ENCODE measurements at regions not wholly inside any gene's neighbourhood (a gene's known extent, or its start where the extent isn't known, plus 50 kb on each side); places are given as distances from the start of the nearest gene placed in this dataset.

DNA sequence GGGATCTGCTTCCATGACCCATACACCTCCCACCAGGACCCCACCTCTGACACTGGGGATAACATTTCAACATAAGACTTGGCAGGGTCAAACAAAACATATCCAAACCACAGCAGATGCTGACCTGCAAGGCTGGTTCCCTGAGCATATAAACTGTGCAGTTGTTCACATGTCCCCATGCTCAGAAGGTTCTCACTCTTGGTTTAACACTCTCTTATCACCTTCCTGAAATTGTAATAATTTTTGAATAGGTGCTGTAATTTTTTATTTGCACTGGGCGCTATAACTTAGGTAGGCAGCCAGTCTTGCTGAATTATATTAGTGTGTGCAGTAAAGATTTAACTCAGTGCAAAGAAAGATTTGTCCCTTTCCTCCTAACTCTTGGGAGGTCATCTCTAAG lies 824.8 kb upstream of the SOX9 start:
- Mint-ChIP-seq H3K4me1 (no peaks in the 10 kb centered on the region), H3K36me3 (no peaks in the 10 kb centered on the region), H3K9me3 (peaks cover 3 to 20% (median 7%) of the 10 kb centered on the region in 7 donors), H3K27ac (no peak overlapping the region), H3K27me3 (no peaks in the 10 kb centered on the region), H3K4me3 (no peak overlapping the region)
- no peaks in the 10 kb centered on the region for H3K4me1 ChIP-seq (ENCODE audit: control insufficient read depth, insufficient read depth, low read length, poor library complexity, severe bottlenecking)
- no peaks in the 10 kb centered on the region for H3K36me3 ChIP-seq (ENCODE audit: control insufficient read depth, insufficient read depth, low read length)
- no peaks in the 10 kb centered on the region for H3K9me3 ChIP-seq (ENCODE audit: control insufficient read depth in 2 of 2, low read length in 2 of 2)
- no peak for DNase-seq
- no peak overlapping the region for H3K27ac ChIP-seq (ENCODE audit: insufficient read depth, low read length, poor library complexity, severe bottlenecking)
- no peak for ATAC-seq (ENCODE audit: low read depth in 2 of 2)
- H3K4me3 ChIP-seq (ENCODE audit: low read depth, low read length) = no peak overlapping the region
- H3K27me3 ChIP-seq (ENCODE audit: control insufficient read depth, insufficient read depth, low read length) = no peaks in the 10 kb centered on the region

DNA sequence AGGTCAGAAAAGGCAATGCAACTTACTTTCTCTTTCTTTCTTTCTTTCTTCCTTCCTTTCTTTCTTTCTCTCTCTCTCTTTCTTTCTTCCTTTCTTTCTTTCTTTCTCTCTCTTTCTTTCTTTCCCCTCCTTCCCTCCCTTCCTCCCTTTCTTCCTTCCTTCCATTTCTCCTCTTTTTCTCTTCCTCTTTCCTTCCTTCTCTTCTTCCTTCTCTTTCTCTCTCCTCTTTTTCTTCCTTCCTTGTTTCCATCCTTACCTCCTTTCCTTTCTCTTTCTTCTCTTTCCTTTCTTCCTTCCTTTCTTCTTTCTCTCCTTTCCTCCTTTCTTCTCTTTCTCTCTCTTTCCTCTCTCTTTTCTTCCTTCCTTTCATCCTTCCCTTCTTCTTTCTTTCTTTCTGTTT lies 819.8 kb upstream of the SOX9 start:
- Mint-ChIP-seq H3K9me3 (peaks cover 3 to 18% (median 12%) of the 10 kb centered on the region in 7 donors), H3K27ac (no peak overlapping the region), H3K27me3 (no peaks in the 10 kb centered on the region), H3K4me3 (no peak overlapping the region), H3K4me1 (no peaks in the 10 kb centered on the region), H3K36me3 (no peaks in the 10 kb centered on the region)
- H3K27ac ChIP-seq (ENCODE audit: insufficient read depth, low read length, poor library complexity, severe bottlenecking) = no peak overlapping the region
- no peaks in the 10 kb centered on the region for H3K4me1 ChIP-seq (ENCODE audit: control insufficient read depth, insufficient read depth, low read length, poor library complexity, severe bottlenecking)
- no peaks in the 10 kb centered on the region for H3K9me3 ChIP-seq (ENCODE audit: control insufficient read depth in 2 of 2, low read length in 2 of 2)
- no peaks in the 10 kb centered on the region for H3K36me3 ChIP-seq (ENCODE audit: control insufficient read depth, insufficient read depth, low read length)
- no peaks in the 10 kb centered on the region for H3K27me3 ChIP-seq (ENCODE audit: control insufficient read depth, insufficient read depth, low read length)
- DNase-seq (no peak), ATAC-seq (ENCODE audit: low read depth in 2 of 2) (no peak)
- no peak overlapping the region for H3K4me3 ChIP-seq (ENCODE audit: low read depth, low read length)

- no peak overlapping the region for H3K4me3 Mint-ChIP-seq
- H3K36me3 Mint-ChIP-seq = no peaks in the 10 kb centered on the region
- H3K4me1 Mint-ChIP-seq = no peaks in the 10 kb centered on the region
- no peak overlapping the region for H3K27ac Mint-ChIP-seq
- no peaks in the 10 kb centered on the region for H3K27me3 Mint-ChIP-seq
- no peaks in the 10 kb centered on the region for H3K4me1 ChIP-seq (ENCODE audit: control insufficient read depth, insufficient read depth, low read length, poor library complexity, severe bottlenecking)
- ATAC-seq (ENCODE audit: low read depth in 2 of 2) (no peak), DNase-seq (no peak)
- no peaks in the 10 kb centered on the region for H3K36me3 ChIP-seq (ENCODE audit: control insufficient read depth, insufficient read depth, low read length)
- no peak overlapping the region for H3K27ac ChIP-seq (ENCODE audit: insufficient read depth, low read length, poor library complexity, severe bottlenecking)
- H3K9me3 ChIP-seq (ENCODE audit: control insufficient read depth in 2 of 2, low read length in 2 of 2) = no peaks in the 10 kb centered on the region
- no peak overlapping the region for H3K4me3 ChIP-seq (ENCODE audit: low read depth, low read length)
- H3K9me3 Mint-ChIP-seq = peaks cover 2 to 27% (median 16%) of the 10 kb centered on the region in 7 donors
- H3K27me3 ChIP-seq (ENCODE audit: control insufficient read depth, insufficient read depth, low read length) = no peaks in the 10 kb centered on the region
These were observed 817.9 kb upstream of the SOX9 start for GRCh38 chr17:71302721-71303549.

- no peaks in the 10 kb centered on the region for H3K27me3 Mint-ChIP-seq
- H3K4me1 ChIP-seq (ENCODE audit: control insufficient read depth, insufficient read depth, low read length, poor library complexity, severe bottlenecking) = no peaks in the 10 kb centered on the region
- H3K4me1 Mint-ChIP-seq = no peaks in the 10 kb centered on the region
- H3K27ac ChIP-seq (ENCODE audit: insufficient read depth, low read length, poor library complexity, severe bottlenecking) = no peak overlapping the region
- H3K9me3 ChIP-seq (ENCODE audit: control insufficient read depth in 2 of 2, low read length in 2 of 2) = no peaks in the 10 kb centered on the region
- H3K9me3 Mint-ChIP-seq = peaks cover 0 to 29% (median 14%) of the 10 kb centered on the region in 7 donors
- no peak overlapping the region for H3K4me3 ChIP-seq (ENCODE audit: low read depth, low read length)
- H3K27ac Mint-ChIP-seq = no peak overlapping the region
- no peaks in the 10 kb centered on the region for H3K36me3 ChIP-seq (ENCODE audit: control insufficient read depth, insufficient read depth, low read length)
- H3K27me3 ChIP-seq (ENCODE audit: control insufficient read depth, insufficient read depth, low read length) = no peaks in the 10 kb centered on the region
- no peaks in the 10 kb centered on the region for H3K36me3 Mint-ChIP-seq
- ATAC-seq (ENCODE audit: low read depth in 2 of 2) = no peak
- no peak for DNase-seq
- no peak overlapping the region for H3K4me3 Mint-ChIP-seq
These were observed 816.2 kb upstream of the SOX9 start for GRCh38 chr17:71304498-71305158.

- no peaks in the 10 kb centered on the region for H3K27me3 ChIP-seq (ENCODE audit: control insufficient read depth, insufficient read depth, low read length)
- H3K4me1 Mint-ChIP-seq = no peaks in the 10 kb centered on the region
- H3K36me3 Mint-ChIP-seq = no peaks in the 10 kb centered on the region
- H3K27ac ChIP-seq (ENCODE audit: insufficient read depth, low read length, poor library complexity, severe bottlenecking) = no peak overlapping the region
- H3K4me1 ChIP-seq (ENCODE audit: control insufficient read depth, insufficient read depth, low read length, poor library complexity, severe bottlenecking) = no peaks in the 10 kb centered on the region
- no peak for DNase-seq
- no peak overlapping the region for H3K4me3 ChIP-seq (ENCODE audit: low read depth, low read length)
- no peak for ATAC-seq (ENCODE audit: low read depth in 2 of 2)
- peaks cover 0 to 22% (median 6%) of the 10 kb centered on the region in 7 donors for H3K9me3 Mint-ChIP-seq
- H3K4me3 Mint-ChIP-seq = no peak overlapping the region
- H3K9me3 ChIP-seq (ENCODE audit: control insufficient read depth in 2 of 2, low read length in 2 of 2) = peaks cover 0 to 4% of the 10 kb centered on the region in 2 experiments
- no peaks in the 10 kb centered on the region for H3K36me3 ChIP-seq (ENCODE audit: control insufficient read depth, insufficient read depth, low read length)
- no peaks in the 10 kb centered on the region for H3K27me3 Mint-ChIP-seq
- no peak overlapping the region for H3K27ac Mint-ChIP-seq
These were observed 807.0 kb upstream of the SOX9 start for GRCh38 chr17:71313866-71314265.

DNA sequence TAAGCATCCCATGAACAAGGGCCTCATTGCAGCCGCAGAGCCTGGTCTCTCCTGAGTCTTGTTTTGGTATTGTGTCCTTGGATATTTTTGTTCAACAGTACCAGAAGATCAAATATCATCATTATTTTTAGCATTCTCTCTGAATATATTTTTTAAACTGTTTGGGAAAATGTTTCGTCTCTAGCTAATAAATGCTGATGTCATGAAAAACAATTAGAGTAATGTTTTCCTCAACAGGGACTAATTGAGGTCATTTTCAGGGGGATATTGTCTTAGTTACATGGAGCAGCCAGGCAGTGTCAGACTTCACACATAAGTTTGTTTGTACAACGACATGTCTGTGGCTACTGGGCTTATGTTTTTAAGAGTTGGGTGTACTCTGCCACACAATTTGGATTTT lies 805.3 kb upstream of the SOX9 start:
- no peak overlapping the region for H3K4me3 ChIP-seq (ENCODE audit: low read depth, low read length)
- Mint-ChIP-seq H3K4me1 (no peaks in the 10 kb centered on the region), H3K4me3 (no peak overlapping the region), H3K36me3 (no peaks in the 10 kb centered on the region), H3K9me3 (peaks cover 3 to 15% (median 7%) of the 10 kb centered on the region in 7 donors), H3K27ac (no peak overlapping the region), H3K27me3 (no peaks in the 10 kb centered on the region)
- H3K27me3 ChIP-seq (ENCODE audit: control insufficient read depth, insufficient read depth, low read length) = no peaks in the 10 kb centered on the region
- no peaks in the 10 kb centered on the region for H3K4me1 ChIP-seq (ENCODE audit: control insufficient read depth, insufficient read depth, low read length, poor library complexity, severe bottlenecking)
- ATAC-seq (ENCODE audit: low read depth in 2 of 2) (no peak), DNase-seq (no peak)
- H3K9me3 ChIP-seq (ENCODE audit: control insufficient read depth in 2 of 2, low read length in 2 of 2) = peaks cover 0 to 4% of the 10 kb centered on the region in 2 experiments
- H3K27ac ChIP-seq (ENCODE audit: insufficient read depth, low read length, poor library complexity, severe bottlenecking) = no peak overlapping the region
- H3K36me3 ChIP-seq (ENCODE audit: control insufficient read depth, insufficient read depth, low read length) = no peaks in the 10 kb centered on the region

- no peaks in the 10 kb centered on the region for H3K4me1 ChIP-seq (ENCODE audit: control insufficient read depth, insufficient read depth, low read length, poor library complexity, severe bottlenecking)
- H3K9me3 ChIP-seq (ENCODE audit: control insufficient read depth in 2 of 2, low read length in 2 of 2) = peaks cover 0 to 4% of the 10 kb centered on the region in 2 experiments
- no peak for ATAC-seq (ENCODE audit: low read depth in 2 of 2)
- H3K36me3 Mint-ChIP-seq = no peaks in the 10 kb centered on the region
- no peaks in the 10 kb centered on the region for H3K4me1 Mint-ChIP-seq
- H3K27me3 ChIP-seq (ENCODE audit: control insufficient read depth, insufficient read depth, low read length) = no peaks in the 10 kb centered on the region
- H3K27ac Mint-ChIP-seq = no peak overlapping the region
- DNase-seq = no peak
- H3K9me3 Mint-ChIP-seq = peaks cover 4 to 18% (median 7%) of the 10 kb centered on the region in 7 donors
- H3K27ac ChIP-seq (ENCODE audit: insufficient read depth, low read length, poor library complexity, severe bottlenecking) = no peak overlapping the region
- H3K4me3 ChIP-seq (ENCODE audit: low read depth, low read length) = no peak overlapping the region
- H3K27me3 Mint-ChIP-seq = no peaks in the 10 kb centered on the region
- H3K36me3 ChIP-seq (ENCODE audit: control insufficient read depth, insufficient read depth, low read length) = no peaks in the 10 kb centered on the region
- no peak overlapping the region for H3K4me3 Mint-ChIP-seq
These were observed 804.5 kb upstream of the SOX9 start for GRCh38 chr17:71316176-71316897.
